SK-N-SH treated with all-trans-retinoic acid at 6 μM for 48 hours (cell line): ENCODE measurements at regions not wholly inside any gene's neighbourhood (a gene's known extent, or its start where the extent isn't known, plus 50 kb on each side); places are given as distances from the start of the nearest gene placed in this dataset.

ENCODE experiments used
- CSDC2 ChIP-seq: fragments of 250-450 bp; sonication (Bioruptor Pico); IDR thresholded peaks from 2 replicates; pipeline ENCODE4 v1.5.0; 2020; ENCODE audit warnings: mild to moderate bottlenecking, moderate library complexity
- PATZ1 ChIP-seq: fragments of 250-450 bp; sonication (Bioruptor Pico); IDR thresholded peaks from 2 replicates; pipeline ENCODE4 v1.8.0; 2020; ENCODE audit warnings: mild to moderate bottlenecking, moderate library complexity, borderline replicate concordance
- POU6F1 ChIP-seq: fragments of 250-450 bp; sonication (Bioruptor Pico); IDR thresholded peaks from 2 replicates; pipeline ENCODE4 v1.8.0; 2021; ENCODE audit warnings: low read depth, mild to moderate bottlenecking, moderate library complexity, borderline replicate concordance
- RARB ChIP-seq: fragments of 250-450 bp; sonication (Bioruptor Pico); IDR thresholded peaks from 2 replicates; pipeline ENCODE4 v1.8.0; 2021; ENCODE audit warnings: mild to moderate bottlenecking, moderate library complexity
- TCF4 ChIP-seq: fragments of 250-450 bp; sonication (Bioruptor Pico); IDR thresholded peaks from 2 replicates; pipeline ENCODE4 v1.8.0; 2021; ENCODE audit warnings: mild to moderate bottlenecking, moderate library complexity, borderline replicate concordance
- TSHZ2 ChIP-seq: fragments of 250-450 bp; sonication (Bioruptor Pico); IDR thresholded peaks from 2 replicates; pipeline ENCODE4 v1.5.0; 2020; ENCODE audit warnings: mild to moderate bottlenecking, moderate library complexity
- ZFP30 ChIP-seq: fragments of 450-650 bp; formaldehyde crosslinking; IDR thresholded peaks from 2 replicates; pipeline ENCODE4 v1.5.0; 2022; ENCODE audit warnings: mild to moderate bottlenecking, moderate library complexity

- TF ChIP-seq CSDC2 (CRISPR knock-in tag) (no peak), PATZ1 (CRISPR knock-in tag) (no peak), ZFP30 (no peak), TSHZ2 (no peak), RARB (no peak), POU6F1 (CRISPR knock-in tag) (no peak), TCF4 (CRISPR knock-in tag) (no peak)
Observed at GRCh38 chr15:26443321-26443720, 329.5 kb downstream of the GABRB3 start.
